Testis (tissue), 2 donors: ENCODE measurements at regions not wholly inside any gene's neighbourhood (a gene's known extent, or its start where the extent isn't known, plus 50 kb on each side); places are given as distances from the start of the nearest gene placed in this dataset.

Experiments
- CTCF ChIP-seq, 3 experiments: fragments of 450-650 bp in 2 of 3; fragments of 200-600 bp in 1 of 3; sonication (generic) in 1 of 3; IDR thresholded peaks; one replicate each; pipeline ENCODE4 v1.5.1; 2016 to 2019; ENCODE audit warnings: antibody characterized with exemption in 3 of 3, mild to moderate bottlenecking in 2 of 3, moderate library complexity in 1 of 3
- POLR2A ChIP-seq: fragments of 450-650 bp; IDR thresholded peaks from one replicate; pipeline ENCODE4 v1.6.1; 2017; ENCODE audit warnings: antibody characterized with exemption, mild to moderate bottlenecking, moderate library complexity

GRCh38 chr5:63535840-63536602, 426.2 kb downstream of the HTR1A start:
- TF ChIP-seq POLR2A (no peak), CTCF (IDR thresholded peaks at IDR 0.05) (no peak)
